Limb (tissue), 2 donors: ENCODE measurements at regions not wholly inside any gene's neighbourhood (a gene's known extent, or its start where the extent isn't known, plus 50 kb on each side); places are given as distances from the start of the nearest gene placed in this dataset.
"Not testable (repeated sequence)": the region's sequence is repeated elsewhere in the genome, so short reads cannot be mapped to it uniquely, and the experiment has no call there.

Experiments used
- DNase-seq, 2 donors: peaks; one replicate each; pipeline ENCODE4 v3.0.0-alpha.2; 2016; ENCODE audit errors: extremely low spot score in 2 of 2

DNA sequence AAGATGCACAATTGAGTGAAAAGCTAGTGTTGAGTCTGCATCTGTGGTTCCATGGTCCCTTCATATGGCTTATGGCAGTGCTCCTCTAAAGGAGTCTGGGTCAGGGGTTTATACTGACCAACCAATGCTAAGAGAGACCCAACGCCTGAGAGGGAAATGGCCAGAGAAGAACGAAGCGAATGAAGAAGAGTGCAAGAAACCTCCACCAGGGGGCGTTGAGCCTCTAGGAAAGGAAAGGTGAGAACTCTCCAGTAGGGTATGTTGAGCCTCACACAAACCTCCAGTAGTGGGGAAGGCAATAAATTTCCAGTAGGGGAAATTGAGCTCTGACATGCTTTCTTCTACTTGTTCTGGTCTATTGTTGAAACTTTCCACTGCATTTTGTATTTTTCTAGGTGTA lies 470.6 kb downstream of the PRDM9 start:
- DNase-seq, result no peak

- no peak for DNase-seq
Measured at GRCh38 chr5:23991406-23991805, 484.0 kb downstream of the PRDM9 start.

- DNase-seq, result peak in 1 of 2 donors; percentile 2
Measured at GRCh38 chr5:23994581-23995370, 487.4 kb downstream of the PRDM9 start.

GRCh38 chr5:23996525-23996924 lies 489.1 kb downstream of the PRDM9 start:
- no peak for DNase-seq

DNA sequence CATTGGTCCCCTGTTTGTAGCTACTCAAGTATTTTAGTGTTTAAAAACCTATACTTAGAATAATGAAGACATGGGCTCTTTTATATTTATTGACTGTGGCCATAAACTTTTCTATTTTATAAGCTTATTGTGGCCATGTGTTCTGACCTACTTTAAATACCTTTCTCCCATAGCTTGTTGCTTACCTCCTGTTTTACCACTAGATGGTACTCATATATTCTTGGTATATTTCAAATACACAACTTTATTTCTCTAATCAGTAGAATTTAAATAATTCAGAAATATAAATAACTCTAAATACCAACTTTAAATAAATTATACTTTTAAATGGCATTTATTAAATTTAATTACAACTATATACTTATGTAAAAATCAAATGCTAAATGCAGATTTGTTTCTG lies 498.0 kb downstream of the PRDM9 start:
- DNase-seq, result peak in 1 of 2 donors; percentile 3

- DNase-seq, result not testable (repeated sequence)
Measured at GRCh38 chr5:24017710-24018109, 510.3 kb downstream of the PRDM9 start.

DNA sequence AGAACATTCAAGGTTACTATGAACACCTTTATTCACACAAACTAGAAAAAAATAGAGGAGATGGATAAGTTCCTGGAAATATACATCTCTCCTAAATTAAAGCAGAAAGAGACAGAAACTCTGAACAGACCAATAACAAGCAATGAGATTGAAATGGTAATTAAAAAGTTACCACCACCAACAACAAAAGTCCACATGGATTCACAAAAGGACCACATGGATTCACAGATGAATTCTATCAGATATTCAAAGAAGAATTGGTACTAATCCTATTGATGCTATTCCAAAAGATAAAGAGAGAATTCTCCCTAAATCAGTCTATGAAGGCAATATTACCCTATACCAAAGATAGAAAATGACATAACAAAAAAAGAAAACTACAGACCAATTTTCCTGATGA lies 518.9 kb downstream of the PRDM9 start:
- DNase-seq, result no peak

DNA sequence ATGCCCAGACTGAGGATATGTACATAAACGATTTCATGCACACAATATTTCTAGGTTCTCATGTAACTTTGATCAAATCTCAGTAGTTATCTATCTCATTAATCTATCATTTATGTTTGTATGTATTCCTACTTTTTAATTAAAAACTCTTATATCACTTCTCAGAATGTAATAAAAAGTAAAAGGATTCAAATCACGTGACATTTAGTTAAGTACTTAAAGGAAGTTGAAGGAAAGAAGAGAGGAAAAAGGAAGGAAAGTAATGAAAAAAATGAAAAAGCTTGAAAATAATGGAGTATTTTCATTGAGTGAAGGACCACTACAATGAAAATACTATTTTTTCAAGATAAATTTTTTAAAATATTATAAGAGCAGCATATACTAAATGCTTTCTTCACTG lies 535.3 kb downstream of the PRDM9 start:
- DNase-seq, result no peak

DNA sequence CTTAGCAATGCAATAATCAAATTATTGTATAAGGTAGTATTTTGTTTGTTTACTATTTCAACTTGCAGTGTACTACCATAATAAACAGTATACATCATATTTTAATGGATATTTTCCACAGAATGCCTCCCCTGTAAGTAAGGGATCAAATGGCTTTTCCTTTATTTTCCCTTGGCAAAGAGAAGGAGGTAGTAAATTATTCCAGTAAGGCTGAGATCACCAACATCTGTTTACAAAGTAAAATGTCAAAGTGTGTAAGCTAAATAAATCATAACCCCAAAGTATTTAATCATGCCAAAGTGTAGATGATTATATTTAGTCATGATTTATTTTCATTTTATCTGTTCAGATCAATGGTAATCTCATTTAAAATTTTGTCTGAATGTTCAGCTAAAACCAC lies 537.6 kb downstream of the PRDM9 start:
- DNase-seq, result no peak

GRCh38 chr5:24053737-24054136 lies 546.3 kb downstream of the PRDM9 start:
- DNase-seq, result no peak

GRCh38 chr5:24059006-24059405 lies 551.6 kb downstream of the PRDM9 start:
- DNase-seq, result no peak

- DNase-seq, result no peak
Measured at GRCh38 chr5:24059716-24060115, 552.3 kb downstream of the PRDM9 start.

DNA sequence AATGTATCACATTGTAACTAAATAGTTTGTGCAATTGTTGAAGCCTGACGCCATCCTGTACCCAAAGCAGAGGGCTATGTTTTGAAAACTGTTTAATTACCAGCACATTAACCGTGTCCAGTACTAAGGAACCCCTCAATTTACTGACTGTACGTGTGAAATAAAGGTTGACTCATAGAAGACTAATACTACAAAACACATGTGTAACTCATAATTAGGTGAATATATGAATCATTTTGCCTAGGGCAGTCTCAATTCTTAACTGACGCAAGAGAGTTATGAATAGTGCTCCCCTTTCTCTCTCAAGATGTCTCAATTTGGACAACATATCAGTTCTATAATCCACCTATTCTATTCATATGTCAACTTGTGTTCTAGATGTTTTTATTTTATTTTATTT lies 558.4 kb downstream of the PRDM9 start:
- no peak for DNase-seq

DNA sequence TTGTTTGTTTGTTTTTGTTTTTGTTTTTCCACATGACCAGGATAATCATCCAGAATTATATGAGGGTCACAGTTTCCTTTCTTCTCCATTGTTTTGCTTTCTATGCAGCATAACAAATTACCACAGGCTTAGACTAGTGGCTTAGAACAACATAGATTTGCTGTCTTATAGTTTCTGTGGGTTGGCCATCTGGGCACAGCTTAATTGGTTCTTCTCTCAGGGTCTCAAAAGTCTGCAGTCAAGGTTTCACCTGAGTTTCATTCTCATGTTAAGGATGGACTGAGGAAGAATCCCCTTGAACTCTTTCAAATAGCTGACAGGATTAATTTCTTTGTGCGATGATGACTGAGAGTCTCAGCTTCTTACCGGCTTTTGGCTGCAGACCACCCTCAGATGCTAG lies 559.8 kb downstream of the PRDM9 start:
- DNase-seq, result no peak

GRCh38 chr5:24068524-24068923 lies 561.1 kb downstream of the PRDM9 start:
- no peak for DNase-seq

DNA sequence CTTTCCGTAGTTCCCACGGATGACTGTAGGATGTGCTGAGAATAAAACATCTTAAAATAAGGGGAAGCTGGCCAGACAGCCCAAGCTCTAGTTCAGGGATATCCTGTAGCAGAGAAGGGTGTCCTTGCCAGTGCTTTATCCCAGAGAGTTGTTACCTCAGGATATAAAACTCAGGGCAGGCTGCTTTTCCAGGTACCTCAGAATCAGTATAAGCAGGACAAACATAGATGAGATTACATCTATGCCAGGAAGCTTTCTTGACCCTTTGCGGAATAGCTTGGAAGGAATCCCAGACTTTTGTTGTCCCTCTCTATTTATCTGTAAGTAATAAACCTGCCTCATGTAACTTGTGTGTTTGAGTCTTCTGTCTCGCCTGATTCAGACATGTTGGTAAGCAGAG lies 565.7 kb downstream of the PRDM9 start:
- no peak for DNase-seq

- no peak for DNase-seq
Measured at GRCh38 chr5:24080046-24080445, 564.7 kb downstream of the CDH10 start.

DNA sequence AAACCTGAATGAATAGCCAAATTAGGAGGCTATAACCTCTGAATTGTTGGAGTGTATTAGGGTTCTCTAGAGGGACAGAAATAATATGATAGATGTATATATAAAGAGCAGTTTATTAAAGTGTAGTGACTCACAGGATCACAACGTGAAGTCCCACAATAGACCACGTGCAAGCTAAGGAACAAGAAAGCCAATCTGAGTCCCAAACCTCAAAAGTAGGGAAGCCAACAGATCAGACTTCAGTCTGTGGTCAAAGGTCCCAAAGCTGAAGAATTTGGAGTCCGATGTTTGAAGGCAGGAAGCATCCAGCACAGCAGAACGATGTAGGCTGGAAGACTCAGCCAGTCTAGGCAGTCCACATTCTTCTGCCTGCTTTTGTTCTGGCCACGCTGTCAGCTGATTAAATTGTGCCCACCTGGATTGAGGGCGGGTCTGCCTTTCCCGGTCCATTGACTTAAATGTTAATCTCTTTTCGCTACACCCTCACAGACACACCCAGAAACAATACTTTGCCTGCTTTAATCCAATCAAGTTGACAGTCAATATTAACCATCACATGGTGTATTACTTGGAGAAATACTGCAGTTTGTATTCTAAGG lies 550.6 kb downstream of the CDH10 start:
- no peak for DNase-seq

DNA sequence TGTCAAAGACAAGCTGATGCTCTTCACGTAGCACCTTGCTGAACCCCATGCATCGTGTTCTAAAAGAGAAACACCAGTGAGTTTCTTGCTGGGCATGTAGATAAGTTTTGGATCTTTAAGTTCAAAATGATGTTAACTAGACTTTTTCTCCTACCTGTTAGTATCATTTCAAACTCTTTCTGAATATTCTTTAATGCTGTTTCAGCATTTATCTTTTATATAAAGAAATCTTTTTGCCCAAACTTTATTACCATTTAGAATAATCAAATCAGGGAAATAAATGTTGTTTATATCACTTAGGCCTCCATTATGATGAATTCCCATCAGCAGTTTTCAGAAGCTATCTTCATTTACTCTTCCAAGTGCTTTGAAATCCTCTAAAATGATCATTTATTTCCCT lies 542.8 kb downstream of the CDH10 start:
- no peak for DNase-seq

DNA sequence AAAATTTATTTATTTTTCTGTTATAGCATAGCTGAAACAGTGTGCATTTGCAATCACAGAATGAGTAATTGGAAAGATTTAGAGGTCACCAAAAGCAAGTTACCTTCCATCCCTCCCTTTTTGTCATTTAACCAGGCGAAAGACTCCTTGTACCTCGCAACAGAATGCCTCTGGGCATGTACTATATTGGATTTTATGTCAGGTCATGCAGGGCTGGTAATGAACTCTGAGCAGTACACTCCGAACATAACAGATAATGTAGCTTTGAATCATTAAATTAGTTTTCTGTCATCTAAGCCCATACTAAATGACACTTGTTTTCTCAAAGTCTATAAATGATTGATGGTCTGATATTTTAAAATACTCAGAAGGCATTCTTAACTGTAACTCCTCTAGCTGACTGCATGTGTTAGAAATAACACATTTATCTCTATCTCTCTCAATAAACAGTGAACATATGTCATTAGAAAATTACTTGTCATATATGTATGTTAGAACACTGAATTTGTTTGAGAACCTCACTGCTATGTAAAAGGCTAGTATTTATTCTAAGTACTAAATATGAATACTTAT lies 541.2 kb downstream of the CDH10 start:
- DNase-seq, result no peak

DNA sequence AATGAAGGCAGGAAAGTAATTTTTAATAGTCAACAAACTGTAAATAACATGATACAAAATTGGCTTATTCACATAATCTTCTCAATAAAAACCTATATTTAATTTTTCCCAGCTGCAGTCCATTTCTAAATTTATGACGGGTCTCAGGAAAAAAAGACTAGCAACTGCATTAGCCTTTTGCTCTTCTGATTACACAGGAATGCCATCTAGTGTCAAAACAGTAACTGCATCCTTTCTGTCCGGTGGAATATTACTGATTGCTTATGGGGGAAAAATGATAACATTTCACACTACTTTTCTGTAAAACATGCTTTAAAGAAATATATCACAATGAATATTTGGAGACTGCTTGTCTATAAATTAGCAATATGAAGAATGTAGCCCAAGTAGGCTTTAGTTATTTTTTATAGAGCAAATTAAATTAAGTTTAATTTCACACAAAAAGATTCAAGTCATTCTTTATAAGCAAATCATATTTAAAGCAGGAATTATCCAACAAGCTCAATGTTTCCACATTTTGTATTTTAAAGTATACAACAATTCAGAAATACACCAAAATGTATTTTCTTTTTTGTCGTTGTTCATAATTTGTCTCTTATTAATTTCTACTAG lies 534.7 kb downstream of the CDH10 start:
- peak in 1 of 2 donors; percentile 63 for DNase-seq

GRCh38 chr5:24112420-24112819 lies 532.4 kb downstream of the CDH10 start:
- no peak for DNase-seq

GRCh38 chr5:24118351-24118750 lies 526.4 kb downstream of the CDH10 start:
- no peak for DNase-seq
